Activated CD4-positive, alpha-beta T cell treated with anti-CD3 and anti-CD28 coated beads for 36 hours (primary cell): ENCODE measurements at regions not wholly inside any gene's neighbourhood (a gene's known extent, or its start where the extent isn't known, plus 50 kb on each side); places are given as distances from the start of the nearest gene placed in this dataset.

Source experiments
- ATAC-seq: fragments of 200-7000 bp; cut with Tn5 transposase; one replicate; pipeline ENCODE4 v1.10.0; 2021; ENCODE audit warnings: mild to moderate bottlenecking, moderate library complexity
- CTCF ChIA-PET: fragments of 350-600 bp; sonication (Branson Sonifier 250); formaldehyde crosslinking; loops from one replicate; lab custom pipeline; 2021; ENCODE audit warnings: antibody characterized with exemption; lab: Charles Lee
- POLR2A ChIA-PET: fragments of 350-600 bp; sonication (Branson Sonifier 250); formaldehyde crosslinking; loops from one replicate; lab custom pipeline; 2021; ENCODE audit warnings: antibody characterized with exemption, inconsistent platforms; lab: Charles Lee
- DNase-seq: peaks from one replicate; pipeline ENCODE4 v3.0.0-alpha.2; 2020
- H3K27ac Mint-ChIP-seq: one replicate; pipeline ENCODE4 v1.8.0; 2021; ENCODE audit warnings: mixed read lengths
- H3K27me3 Mint-ChIP-seq: one replicate; pipeline ENCODE4 v1.8.0; 2021; ENCODE audit warnings: mixed read lengths
- H3K36me3 Mint-ChIP-seq: one replicate; pipeline ENCODE4 v1.8.0; 2021; ENCODE audit warnings: low read depth, mixed read lengths
- H3K4me1 Mint-ChIP-seq: one replicate; pipeline ENCODE4 v1.8.0; 2021; ENCODE audit warnings: mixed read lengths
- H3K4me3 Mint-ChIP-seq: one replicate; pipeline ENCODE4 v1.8.0; 2021; ENCODE audit warnings: mild to moderate bottlenecking, moderate library complexity, mixed read lengths
- H3K9me3 Mint-ChIP-seq: one replicate; pipeline ENCODE4 v1.8.0; 2021; ENCODE audit warnings: low read depth, mixed read lengths
- intact Hi-C, 2 experiments: fragments of 100-400 bp; cut with DNase I in 1 of 2; cut with micrococcal nuclease in 1 of 2; formaldehyde crosslinking; loops; one replicate each; pipeline versions ENCODE4 v1.14.2 to v1.15.1; 2022 to 2024; cut with DNase I, micrococcal nuclease

DNA sequence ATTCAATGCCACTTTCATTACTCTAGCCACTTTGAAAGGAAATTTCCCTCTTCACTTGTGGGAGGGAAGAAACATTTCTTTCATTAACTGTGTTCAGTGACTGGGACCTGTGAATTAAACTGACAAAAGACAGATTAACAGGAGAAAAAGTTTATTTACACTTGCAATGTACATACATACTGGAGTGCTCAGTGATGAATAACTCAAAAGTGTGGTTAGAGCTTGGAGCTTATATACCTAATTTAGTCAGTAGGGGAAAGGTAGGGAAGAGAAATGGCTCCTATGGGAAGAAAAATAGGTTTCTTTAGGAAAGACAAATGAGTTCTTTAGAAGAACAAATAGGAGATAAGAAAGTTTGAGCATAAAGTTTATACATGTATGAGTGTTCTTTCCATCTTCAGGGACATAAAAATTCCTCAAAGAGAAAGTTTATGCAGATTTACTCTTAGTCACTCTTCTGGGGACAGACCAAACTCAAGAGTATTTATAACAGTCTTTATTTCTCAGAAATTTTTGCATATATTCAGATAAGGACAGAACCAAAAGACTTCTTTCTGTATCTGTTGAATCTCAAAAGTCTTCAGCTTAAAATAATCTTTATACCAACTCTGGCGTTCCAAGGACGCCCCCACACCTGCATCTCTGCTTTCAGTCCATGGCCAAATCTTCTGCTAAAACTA lies 120.0 kb upstream of the RAI14 start:
- POLR2A ChIA-PET, result no interaction called here
- intact Hi-C loops, result loop anchor here (2.0 kb wide), 2 partner anchors 37 to 55 kb away; no protein-coding TSS in a partner anchor
- no peaks in the 10 kb centered on the region for H3K36me3 Mint-ChIP-seq
- no peak overlapping the region for H3K4me3 Mint-ChIP-seq
- peaks cover 41% of the 10 kb centered on the region for H3K4me1 Mint-ChIP-seq
- H3K9me3 Mint-ChIP-seq, result no peaks in the 10 kb centered on the region
- peak overlapping the region; percentile 21 for H3K27ac Mint-ChIP-seq
- H3K27me3 Mint-ChIP-seq, result peaks cover 24% of the 10 kb centered on the region
- peak; percentile 41 for DNase-seq
- CTCF ChIA-PET, result interaction anchor here (2.1 to 3.3 kb wide), 2 partner anchors 8 to 12 kb away, joined by 7 to 27 read pairs; no protein-coding TSS in a partner anchor
- peak; percentile 63 for ATAC-seq

DNA sequence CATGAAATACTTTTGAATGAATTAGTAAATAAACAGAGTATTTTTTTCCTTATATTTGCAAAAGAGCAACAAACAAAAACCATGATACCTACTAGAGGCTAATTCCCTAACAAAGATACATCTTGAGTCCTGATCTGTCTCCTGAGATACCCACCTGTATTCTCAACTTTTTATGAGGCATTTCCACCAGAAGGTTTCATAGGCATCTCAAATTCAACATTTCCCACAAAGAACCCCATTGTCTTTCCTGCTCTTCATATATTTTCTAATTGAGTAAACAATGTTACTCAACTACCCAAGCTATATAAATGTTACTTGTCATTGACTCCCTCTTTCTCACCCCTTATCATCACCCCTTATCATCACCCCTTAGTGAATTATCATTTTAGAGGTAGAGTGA lies 119.4 kb upstream of the RAI14 start:
- peak overlapping the region; percentile 21 for H3K27ac Mint-ChIP-seq
- DNase-seq (no peak), ATAC-seq (no peak)
- CTCF ChIA-PET, result interaction anchor here (2.1 to 3.3 kb wide), 2 partner anchors 9 to 13 kb away, joined by 7 to 27 read pairs; no protein-coding TSS in a partner anchor
- POLR2A ChIA-PET, result no interaction called here
- no peaks in the 10 kb centered on the region for H3K9me3 Mint-ChIP-seq
- H3K36me3 Mint-ChIP-seq, result no peaks in the 10 kb centered on the region
- H3K27me3 Mint-ChIP-seq, result peaks cover 30% of the 10 kb centered on the region
- no peak overlapping the region for H3K4me3 Mint-ChIP-seq
- intact Hi-C loops, result loop anchor here (2.0 kb wide), 2 partner anchors 38 to 56 kb away; no protein-coding TSS in a partner anchor
- H3K4me1 Mint-ChIP-seq, result peaks cover 41% of the 10 kb centered on the region

DNA sequence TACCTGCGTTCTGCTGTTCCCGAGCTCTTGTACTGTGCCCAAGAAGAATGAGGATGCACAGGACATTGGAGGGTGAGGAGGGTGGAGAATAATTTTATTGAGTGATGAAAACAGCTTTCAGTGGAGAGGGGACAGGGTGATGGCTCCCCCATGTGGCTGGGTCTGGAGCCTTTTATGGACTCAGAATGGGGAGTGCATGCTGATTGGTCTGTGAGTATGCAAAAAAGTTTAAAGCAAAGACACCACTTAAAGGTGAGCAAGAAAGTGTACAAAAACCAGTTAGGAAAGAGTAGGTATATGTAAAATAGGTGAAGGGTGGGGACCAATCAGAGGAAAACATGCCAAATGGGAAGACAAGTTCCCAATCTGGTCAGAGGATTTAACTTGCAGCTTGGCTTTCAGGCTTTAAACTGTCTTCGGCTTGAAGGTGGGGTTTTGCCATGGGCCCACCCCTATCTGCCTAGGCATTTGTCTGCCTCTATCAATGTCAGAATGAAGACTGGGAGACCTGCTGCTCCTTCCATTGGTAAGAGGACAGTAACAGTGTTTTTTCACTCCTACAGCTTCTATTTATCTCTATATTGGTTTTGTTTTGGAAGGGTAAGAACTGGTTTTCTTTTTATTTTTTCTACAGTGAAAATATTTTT lies 118.0 kb upstream of the RAI14 start:
- intact Hi-C loops, result loop anchor here in 1 of 2 experiments (1.0 kb wide), 1 partner anchor 52 kb away; no protein-coding TSS in a partner anchor
- POLR2A ChIA-PET, result interaction anchor here (0.7 to 1.1 kb wide), 2 partner anchors 56 to 668 kb away, joined by 3 to 5 read pairs; no protein-coding TSS in a partner anchor
- Mint-ChIP-seq H3K4me3 (no peak overlapping the region), H3K27ac (no peak overlapping the region), H3K27me3 (peaks cover 32% of the 10 kb centered on the region), H3K36me3 (no peaks in the 10 kb centered on the region), H3K9me3 (peaks cover 2% of the 10 kb centered on the region), H3K4me1 (peaks cover 47% of the 10 kb centered on the region)
- ATAC-seq, result no peak
- CTCF ChIA-PET, result interaction anchor here (0.6 to 3.3 kb wide), 8 partner anchors 10 to 63 kb away, joined by 3 to 27 read pairs (median 4); no protein-coding TSS in a partner anchor
- peak; percentile 55 for DNase-seq

DNA sequence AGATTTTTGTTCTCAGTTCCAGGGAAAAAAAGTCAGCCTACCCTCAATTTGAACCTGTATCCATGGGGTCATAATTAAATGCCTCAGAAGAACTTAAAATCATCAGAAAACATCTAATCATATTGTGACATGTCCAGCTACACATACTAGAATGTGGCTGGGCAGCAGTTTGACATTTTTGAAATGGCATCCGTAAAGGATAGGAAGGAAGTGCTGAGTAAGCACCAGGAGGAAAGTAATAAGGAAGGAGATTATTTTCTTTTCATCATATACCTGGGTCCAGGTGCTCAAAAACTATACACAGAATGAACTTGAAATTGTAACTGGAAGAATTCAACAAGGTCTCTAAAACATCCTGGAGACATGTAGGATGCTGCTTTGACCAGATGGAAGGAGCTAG lies 116.9 kb upstream of the RAI14 start:
- peaks cover 4% of the 10 kb centered on the region for H3K9me3 Mint-ChIP-seq
- POLR2A ChIA-PET, result interaction anchor here (0.7 kb wide), 1 partner anchor 669 kb away, joined by 5 read pairs; no protein-coding TSS in a partner anchor
- intact Hi-C loops, result no loop called here
- peaks cover 40% of the 10 kb centered on the region for H3K4me1 Mint-ChIP-seq
- peaks cover 2% of the 10 kb centered on the region for H3K36me3 Mint-ChIP-seq
- CTCF ChIA-PET, result interaction anchor here (1.7 to 3.3 kb wide), 3 partner anchors 15 to 54 kb away, joined by 5 to 27 read pairs (median 10); no protein-coding TSS in a partner anchor
- H3K27me3 Mint-ChIP-seq, result peaks cover 34% of the 10 kb centered on the region
- no peak for ATAC-seq
- no peak overlapping the region for H3K27ac Mint-ChIP-seq
- DNase-seq, result no peak
- H3K4me3 Mint-ChIP-seq, result no peak overlapping the region

DNA sequence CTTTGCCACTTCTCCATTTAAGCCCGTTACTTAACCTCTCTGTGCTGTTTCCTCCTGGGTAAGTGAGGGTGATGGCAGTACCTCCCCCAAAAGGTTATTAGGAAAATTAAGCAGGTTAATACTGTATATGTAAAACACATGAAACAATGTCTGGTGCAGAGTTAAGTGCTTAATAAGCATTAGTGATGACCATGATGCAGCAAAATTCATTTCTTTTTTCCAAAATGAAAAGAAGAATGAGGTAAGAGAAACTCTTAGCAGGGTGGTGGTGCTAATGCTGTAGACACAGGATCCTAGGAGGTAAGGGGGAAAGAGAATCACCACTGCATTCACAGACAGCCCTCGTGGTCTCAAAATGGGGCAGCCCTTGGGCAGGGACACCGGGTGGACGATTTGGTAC lies 115.1 kb upstream of the RAI14 start:
- peaks cover 2% of the 10 kb centered on the region for H3K36me3 Mint-ChIP-seq
- ATAC-seq (no peak), DNase-seq (no peak)
- ChIA-PET POLR2A (no interaction called here), CTCF (interaction anchor here (1.3 kb wide), 1 partner anchor 18 kb away, joined by 5 read pairs; no protein-coding TSS in a partner anchor)
- no peak overlapping the region for H3K4me3 Mint-ChIP-seq
- intact Hi-C loops, result no loop called here
- H3K27ac Mint-ChIP-seq, result no peak overlapping the region
- peaks cover 35% of the 10 kb centered on the region for H3K27me3 Mint-ChIP-seq
- peaks cover 10% of the 10 kb centered on the region for H3K9me3 Mint-ChIP-seq
- H3K4me1 Mint-ChIP-seq, result peaks cover 26% of the 10 kb centered on the region

DNA sequence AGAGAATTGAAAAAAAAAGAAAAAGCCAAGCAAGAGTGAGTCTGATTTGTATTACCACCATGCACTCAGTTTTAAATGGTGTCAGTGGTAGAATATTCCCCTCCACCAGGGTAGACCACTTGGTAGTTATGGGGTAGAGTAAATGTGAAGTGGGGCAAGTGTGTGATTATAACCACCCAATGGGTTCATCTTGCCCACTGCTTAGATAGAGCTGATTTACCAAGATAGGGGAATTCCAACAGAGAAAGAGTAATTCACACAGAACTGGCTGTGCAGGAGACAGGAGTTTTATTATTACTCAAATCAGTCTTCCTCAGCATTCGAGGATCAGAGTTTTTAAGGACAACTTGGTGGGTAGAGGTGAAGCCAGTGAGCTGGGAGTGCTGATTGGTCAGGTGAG lies 113.3 kb upstream of the RAI14 start:
- CTCF ChIA-PET, result interaction anchor here (0.6 kb wide), 1 partner anchor 16 kb away, joined by 3 read pairs; no protein-coding TSS in a partner anchor
- POLR2A ChIA-PET, result no interaction called here
- Mint-ChIP-seq H3K9me3 (peaks cover 14% of the 10 kb centered on the region), H3K4me1 (peaks cover 13% of the 10 kb centered on the region), H3K27me3 (peaks cover 42% of the 10 kb centered on the region), H3K27ac (no peak overlapping the region), H3K36me3 (peaks cover 2% of the 10 kb centered on the region), H3K4me3 (no peak overlapping the region)
- intact Hi-C loops, result no loop called here
- DNase-seq, result no peak
- peak; percentile 58 for ATAC-seq

DNA sequence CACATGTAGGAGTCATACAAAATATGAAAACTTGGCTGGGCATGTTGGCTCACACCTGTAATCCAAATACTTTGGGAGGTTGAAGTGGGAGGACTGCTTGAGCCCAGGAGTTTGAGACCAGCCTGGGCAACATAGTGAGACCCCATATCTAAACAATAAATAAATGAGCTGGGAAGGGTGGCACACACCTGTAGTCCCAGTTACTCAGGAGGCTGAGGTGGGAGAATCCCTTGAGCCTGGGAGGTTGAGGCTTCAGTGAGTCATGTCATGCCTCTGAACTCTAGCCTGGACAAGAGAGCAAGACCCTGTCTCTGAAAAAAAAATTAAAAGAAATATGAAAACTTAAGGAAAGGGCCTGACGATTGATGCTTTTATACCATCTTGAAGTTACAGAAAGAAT lies 112.4 kb upstream of the RAI14 start:
- Mint-ChIP-seq H3K9me3 (peaks cover 14% of the 10 kb centered on the region), H3K27me3 (peaks cover 42% of the 10 kb centered on the region), H3K4me1 (peaks cover 10% of the 10 kb centered on the region), H3K27ac (no peak overlapping the region), H3K36me3 (peaks cover 2% of the 10 kb centered on the region), H3K4me3 (no peak overlapping the region)
- ChIA-PET CTCF (no interaction called here), POLR2A (no interaction called here)
- intact Hi-C loops, result no loop called here
- no peak for ATAC-seq
- DNase-seq, result no peak

DNA sequence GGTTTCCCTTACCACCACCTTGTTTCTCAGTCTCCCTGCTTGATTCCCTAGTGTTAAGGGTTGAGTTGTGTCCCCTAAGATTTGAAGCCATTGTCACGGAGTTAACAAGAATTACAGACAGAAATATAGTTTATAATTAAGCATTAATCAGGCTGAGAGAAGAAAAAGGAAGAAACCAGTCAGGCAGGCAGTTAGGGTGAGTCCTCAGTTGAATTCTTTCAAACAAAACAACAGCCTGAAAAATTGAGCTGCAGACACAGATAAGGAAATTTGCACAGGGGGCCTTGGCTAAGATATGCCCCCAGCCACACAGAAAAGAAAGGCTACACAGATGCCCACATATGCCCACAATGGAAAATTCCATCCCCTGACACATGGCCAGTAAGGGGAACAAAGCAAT lies 111.7 kb upstream of the RAI14 start:
- POLR2A ChIA-PET, result no interaction called here
- H3K9me3 Mint-ChIP-seq, result peaks cover 14% of the 10 kb centered on the region
- H3K4me3 Mint-ChIP-seq, result no peak overlapping the region
- H3K36me3 Mint-ChIP-seq, result peaks cover 2% of the 10 kb centered on the region
- no peak for ATAC-seq
- intact Hi-C loops, result no loop called here
- H3K27me3 Mint-ChIP-seq, result peaks cover 39% of the 10 kb centered on the region
- CTCF ChIA-PET, result interaction anchor here (1.0 kb wide), 1 partner anchor 21 kb away, joined by 3 read pairs; no protein-coding TSS in a partner anchor
- no peak for DNase-seq
- no peak overlapping the region for H3K27ac Mint-ChIP-seq
- peaks cover 10% of the 10 kb centered on the region for H3K4me1 Mint-ChIP-seq

DNA sequence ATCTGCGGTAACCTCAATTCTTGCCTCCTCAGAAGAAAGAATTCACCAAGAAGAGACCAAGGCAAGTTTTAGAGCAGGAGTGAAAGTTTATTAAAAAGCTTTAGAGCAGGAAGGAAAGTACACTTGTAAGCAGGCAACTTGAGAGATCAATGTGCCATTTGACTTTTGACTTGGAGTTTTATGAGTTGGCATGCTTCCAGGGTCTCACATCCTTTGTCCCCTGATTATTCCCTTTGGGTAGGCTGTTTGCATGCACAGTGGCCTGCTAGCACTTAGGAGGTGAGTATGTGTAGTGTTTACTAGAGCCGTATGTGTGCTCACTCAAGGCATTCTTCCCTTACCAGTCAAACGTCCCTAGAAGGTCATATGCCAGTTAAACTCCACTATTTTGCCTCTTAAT lies 111.0 kb upstream of the RAI14 start:
- CTCF ChIA-PET, result interaction anchor here (1.0 kb wide), 1 partner anchor 22 kb away, joined by 3 read pairs; no protein-coding TSS in a partner anchor
- intact Hi-C loops, result no loop called here

DNA sequence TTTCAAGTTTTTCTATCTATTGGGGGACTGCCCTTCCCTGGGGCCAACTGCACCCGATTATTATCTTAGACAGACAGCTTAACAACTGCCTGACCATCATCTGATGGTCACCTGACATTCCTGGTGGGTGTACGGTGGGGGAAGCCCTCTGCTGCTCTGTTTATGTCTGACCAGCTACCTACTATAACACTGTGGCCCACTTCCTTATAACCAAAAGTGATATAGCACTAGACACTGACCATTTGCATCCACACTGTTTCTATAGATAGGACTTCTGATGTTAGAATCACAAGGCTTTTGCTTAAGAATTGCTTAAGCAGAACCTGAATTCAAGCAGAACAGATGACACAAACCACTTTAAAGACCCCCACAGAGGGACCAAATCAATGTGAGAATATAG lies 110.5 kb upstream of the RAI14 start:
- peaks cover 10% of the 10 kb centered on the region for H3K4me1 Mint-ChIP-seq
- DNase-seq, result no peak
- peaks cover 14% of the 10 kb centered on the region for H3K9me3 Mint-ChIP-seq
- ATAC-seq, result no peak
- H3K27me3 Mint-ChIP-seq, result peaks cover 32% of the 10 kb centered on the region
- no peak overlapping the region for H3K4me3 Mint-ChIP-seq
- ChIA-PET CTCF (interaction anchor here (1.0 kb wide), 1 partner anchor 22 kb away, joined by 3 read pairs; no protein-coding TSS in a partner anchor), POLR2A (no interaction called here)
- intact Hi-C loops, result no loop called here
- no peak overlapping the region for H3K27ac Mint-ChIP-seq
- peaks cover 2% of the 10 kb centered on the region for H3K36me3 Mint-ChIP-seq

More for the DNA sequence above, 111.0 kb upstream of the RAI14 start:
- peaks cover 10% of the 10 kb centered on the region for H3K4me1 Mint-ChIP-seq
- H3K27me3 Mint-ChIP-seq, result peaks cover 34% of the 10 kb centered on the region
- peaks cover 2% of the 10 kb centered on the region for H3K36me3 Mint-ChIP-seq
- ATAC-seq, result no peak
- POLR2A ChIA-PET, result no interaction called here
- H3K9me3 Mint-ChIP-seq, result peaks cover 14% of the 10 kb centered on the region
- no peak overlapping the region for H3K4me3 Mint-ChIP-seq
- no peak overlapping the region for H3K27ac Mint-ChIP-seq
- DNase-seq, result no peak

DNA sequence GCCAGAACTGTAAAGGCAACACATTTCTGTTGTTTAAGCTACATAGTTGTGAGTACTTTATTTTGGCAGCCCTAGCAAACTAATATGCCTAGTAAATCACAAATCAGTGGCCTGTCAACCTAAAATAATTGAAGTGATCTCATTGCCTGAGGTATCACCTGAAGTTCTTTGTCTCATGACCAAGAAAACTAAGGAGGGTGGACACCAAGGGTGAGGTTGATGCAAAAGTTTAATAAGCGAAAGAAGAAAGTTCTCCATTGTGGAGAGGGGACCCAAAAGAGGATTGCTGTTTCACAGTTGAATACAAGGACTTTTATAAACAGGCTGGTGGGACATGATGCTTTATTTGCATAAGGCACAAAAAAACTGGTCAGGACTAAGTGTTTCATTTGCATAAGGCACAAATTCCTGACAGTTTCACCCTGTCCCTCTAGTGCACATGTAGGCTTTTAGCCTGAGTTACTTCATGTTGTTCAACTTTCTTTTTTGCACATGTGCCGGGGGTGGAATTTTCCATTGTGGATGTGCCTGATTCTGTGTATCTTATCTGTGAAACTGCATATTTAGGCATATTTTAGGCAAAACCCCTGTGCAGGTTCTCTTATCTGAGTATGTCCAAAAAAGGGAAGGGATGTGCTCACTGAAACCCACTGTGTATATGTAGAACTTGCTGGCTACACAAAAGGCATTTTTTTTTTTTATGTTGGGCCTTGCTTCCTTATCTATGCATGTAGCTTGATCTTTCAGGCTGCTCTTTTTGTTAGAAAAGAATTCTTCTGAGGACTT lies 108.6 kb upstream of the RAI14 start:
- DNase-seq (no peak), ATAC-seq (no peak)
- no peak overlapping the region for H3K27ac Mint-ChIP-seq
- H3K9me3 Mint-ChIP-seq, result peaks cover 14% of the 10 kb centered on the region
- ChIA-PET POLR2A (no interaction called here), CTCF (no interaction called here)
- H3K27me3 Mint-ChIP-seq, result peaks cover 22% of the 10 kb centered on the region
- H3K36me3 Mint-ChIP-seq, result peaks cover 2% of the 10 kb centered on the region
- H3K4me3 Mint-ChIP-seq, result no peak overlapping the region
- intact Hi-C loops, result no loop called here
- H3K4me1 Mint-ChIP-seq, result peaks cover 9% of the 10 kb centered on the region
